PC-9 (cell line): ENCODE measurements at regions not wholly inside any gene's neighbourhood (a gene's known extent, or its start where the extent isn't known, plus 50 kb on each side); places are given as distances from the start of the nearest gene placed in this dataset.
A peak's percentile ranks its signal among the peaks of the same experiment; 100 is the strongest.

Experiments
- BruUV-seq: library from RNA; stranded (reverse); fragments of 400-500 nt; replicated peaks from 2 replicates; lab custom pipeline; 2021; lab: Mats Ljungman, UMichigan
- CTCF ChIA-PET: fragments of 300-600 bp; sonication (Branson Sonifier 250); formaldehyde crosslinking; loops from one replicate; lab custom pipeline; 2022; ENCODE audit warnings: antibody characterized with exemption; lab: Charles Lee
- POLR2A ChIA-PET: fragments of 300-600 bp; sonication (Branson Sonifier 250); formaldehyde crosslinking; loops from one replicate; lab custom pipeline; 2022; ENCODE audit warnings: antibody characterized with exemption; ENCODE audit not compliant: unreplicated experiment; lab: Charles Lee
- DNase-seq, 2 experiments: peaks; one replicate each; pipeline versions ENCODE4 v3.0.0 to v3.0.0-alpha.2; 2015 to 2022; ENCODE audit warnings: mixed read lengths in 1 of 2
- H2AFZ ChIP-seq: fragments of 200-600 bp; sonication (generic); 2 replicates; pipeline ENCODE4 v1.8.1; 2017; ENCODE audit warnings: antibody characterized with exemption
- H3F3A ChIP-seq: fragments of 200-600 bp; sonication (generic); 2 replicates; pipeline ENCODE4 v1.8.1; 2017; ENCODE audit warnings: antibody characterized with exemption, mild to moderate bottlenecking, low read depth; ENCODE audit not compliant: insufficient read depth
- H3K27ac ChIP-seq: fragments of 200-600 bp; sonication (generic); 2 replicates; pipeline ENCODE4 v1.6.1; 2016; ENCODE audit warnings: mixed run types
- H3K27me3 ChIP-seq: fragments of 200-600 bp; sonication (generic); 2 replicates; pipeline ENCODE4 v1.6.1; 2016; ENCODE audit warnings: low read depth, mixed run types; ENCODE audit not compliant: insufficient read depth
- H3K36me3 ChIP-seq: fragments of 200-600 bp; sonication (generic); 2 replicates; pipeline ENCODE4 v1.6.1; 2016; ENCODE audit warnings: low read depth, mixed run types
- H3K4me1 ChIP-seq: fragments of 200-600 bp; sonication (generic); replicated peaks from 2 replicates; pipeline ENCODE4 v1.6.1; 2016; ENCODE audit warnings: mixed run types; ENCODE audit not compliant: insufficient read depth
- H3K4me2 ChIP-seq: fragments of 200-600 bp; sonication (generic); 2 replicates; pipeline ENCODE4 v1.6.1; 2017; ENCODE audit warnings: mixed run types
- H3K4me3 ChIP-seq: fragments of 200-600 bp; sonication (generic); 2 replicates; pipeline ENCODE4 v1.6.1; 2016; ENCODE audit warnings: mixed run types
- H3K79me2 ChIP-seq: fragments of 200-600 bp; sonication (generic); 2 replicates; pipeline ENCODE4 v1.6.1; 2017; ENCODE audit warnings: low read depth, mixed run types
- H3K9me2 ChIP-seq: fragments of 200-600 bp; sonication (generic); 2 replicates; pipeline ENCODE4 v1.8.1; 2017; ENCODE audit warnings: mild to moderate bottlenecking; ENCODE audit not compliant: insufficient read depth
- H3K9me3 ChIP-seq: fragments of 200-600 bp; sonication (generic); 2 replicates; pipeline ENCODE4 v1.8.1; 2016; ENCODE audit warnings: low read depth; ENCODE audit not compliant: insufficient read depth
- H4K20me1 ChIP-seq: fragments of 200-600 bp; sonication (generic); 2 replicates; pipeline ENCODE4 v1.8.1; 2017; ENCODE audit not compliant: insufficient read depth
- EZH2 ChIP-seq: fragments of 200-600 bp; sonication (generic); IDR thresholded peaks from 2 replicates; pipeline ENCODE4 v1.8.0; 2017; ENCODE audit warnings: antibody characterized with exemption, low read depth
- intact Hi-C: fragments of 100-400 bp; cut with micrococcal nuclease; formaldehyde crosslinking; loops from one replicate; pipeline ENCODE4 v1.10.0; 2022; ENCODE audit not compliant: unreplicated experiment
- TF ChIP-seq, protein P1 (sequence below): fragments of 200-600 bp; sonication (generic); conservative IDR thresholded peaks from 2 replicates; pipeline ENCODE4 v1.6.1; 2017; ENCODE audit warnings: mixed run types, antibody characterized with exemption, mild to moderate bottlenecking, moderate library complexity

DNA sequence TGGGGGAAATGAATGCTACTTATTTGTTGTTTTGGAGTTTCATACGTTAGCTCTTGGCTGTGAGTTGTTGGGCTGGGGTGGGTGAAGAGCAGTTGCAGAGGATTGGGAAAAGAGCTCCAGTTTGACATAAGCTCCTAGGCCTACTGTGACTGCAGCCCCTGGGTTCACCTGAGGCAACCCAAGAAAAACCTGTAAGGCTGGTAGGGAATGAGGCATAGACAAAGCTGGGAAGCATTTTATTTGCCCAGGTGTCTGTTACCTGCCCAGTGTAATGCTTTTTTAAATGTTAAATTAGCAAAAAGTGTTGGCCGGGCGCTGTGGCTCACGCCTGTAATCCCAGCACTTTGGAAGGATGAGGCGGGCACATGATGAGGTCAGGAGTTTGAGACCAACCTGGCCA, 160.0 kb downstream of the FHIP1A start:
- intact Hi-C loops: no loop called here
- no peaks in the 10 kb centered on the region for H4K20me1 ChIP-seq
- no peaks in the 10 kb centered on the region; the same call in 1 of the 2 replicates for H3K9me2 ChIP-seq
- no peaks in the 10 kb centered on the region for H3K27me3 ChIP-seq
- no peaks in the 10 kb centered on the region for H3K36me3 ChIP-seq
- ChIA-PET CTCF (no interaction called here), POLR2A (no interaction called here)
- no peaks in the 10 kb centered on the region for H3K79me2 ChIP-seq
- H3F3A ChIP-seq: no peaks in the 10 kb centered on the region
- H3K4me3 ChIP-seq: no peak overlapping the region
- no peak overlapping the region for H3K4me2 ChIP-seq
- DNase-seq: no peak
- H3K27ac ChIP-seq: no peak overlapping the region
- H3K4me1 ChIP-seq: no peaks in the 10 kb centered on the region
- H2AFZ ChIP-seq: no peak overlapping the region
- BruUV-seq: no TSS peak
- no peaks in the 10 kb centered on the region for H3K9me3 ChIP-seq
- TF ChIP-seq EZH2: no peak
- TF ChIP-seq, protein P1, sequence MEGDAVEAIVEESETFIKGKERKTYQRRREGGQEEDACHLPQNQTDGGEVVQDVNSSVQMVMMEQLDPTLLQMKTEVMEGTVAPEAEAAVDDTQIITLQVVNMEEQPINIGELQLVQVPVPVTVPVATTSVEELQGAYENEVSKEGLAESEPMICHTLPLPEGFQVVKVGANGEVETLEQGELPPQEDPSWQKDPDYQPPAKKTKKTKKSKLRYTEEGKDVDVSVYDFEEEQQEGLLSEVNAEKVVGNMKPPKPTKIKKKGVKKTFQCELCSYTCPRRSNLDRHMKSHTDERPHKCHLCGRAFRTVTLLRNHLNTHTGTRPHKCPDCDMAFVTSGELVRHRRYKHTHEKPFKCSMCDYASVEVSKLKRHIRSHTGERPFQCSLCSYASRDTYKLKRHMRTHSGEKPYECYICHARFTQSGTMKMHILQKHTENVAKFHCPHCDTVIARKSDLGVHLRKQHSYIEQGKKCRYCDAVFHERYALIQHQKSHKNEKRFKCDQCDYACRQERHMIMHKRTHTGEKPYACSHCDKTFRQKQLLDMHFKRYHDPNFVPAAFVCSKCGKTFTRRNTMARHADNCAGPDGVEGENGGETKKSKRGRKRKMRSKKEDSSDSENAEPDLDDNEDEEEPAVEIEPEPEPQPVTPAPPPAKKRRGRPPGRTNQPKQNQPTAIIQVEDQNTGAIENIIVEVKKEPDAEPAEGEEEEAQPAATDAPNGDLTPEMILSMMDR: no peak

DNA sequence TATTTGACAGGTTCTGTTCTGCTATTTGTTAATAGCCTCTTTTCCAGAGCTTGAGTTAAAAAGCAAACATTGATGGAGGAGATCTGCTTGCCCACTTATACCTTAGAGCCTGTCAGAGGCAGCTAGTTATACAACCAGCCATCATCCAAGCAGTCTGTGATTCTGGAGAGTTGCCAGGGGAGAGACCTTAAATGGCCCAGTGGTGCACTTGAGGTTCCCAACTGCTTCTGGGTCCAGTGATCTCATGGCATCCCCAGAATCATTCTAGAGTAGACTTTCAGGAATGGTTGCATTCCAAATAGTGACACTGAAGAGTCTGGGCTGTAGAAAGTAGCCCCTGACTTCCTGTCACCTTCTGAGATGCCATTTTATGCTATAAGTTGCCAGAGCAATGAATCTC, 160.7 kb downstream of the FHIP1A start:
- ChIA-PET POLR2A (no interaction called here), CTCF (no interaction called here)
- Histone ChIP-seq H3K4me1 (no peaks in the 10 kb centered on the region), H3K9me2 (no peaks in the 10 kb centered on the region; the same call in 1 of the 2 replicates), H3K4me3 (no peak overlapping the region), H3K9me3 (no peaks in the 10 kb centered on the region), H3K27ac (no peak overlapping the region), H3K79me2 (no peaks in the 10 kb centered on the region), H3F3A (no peaks in the 10 kb centered on the region), H3K27me3 (no peaks in the 10 kb centered on the region), H3K4me2 (no peak overlapping the region), H4K20me1 (no peaks in the 10 kb centered on the region), H2AFZ (no peak overlapping the region), H3K36me3 (no peaks in the 10 kb centered on the region)
- intact Hi-C loops: no loop called here
- TF ChIP-seq EZH2: no peak
- TF ChIP-seq, protein P1: no peak
- no TSS peak for BruUV-seq
- peak; percentile 29 to 43 for DNase-seq

DNA sequence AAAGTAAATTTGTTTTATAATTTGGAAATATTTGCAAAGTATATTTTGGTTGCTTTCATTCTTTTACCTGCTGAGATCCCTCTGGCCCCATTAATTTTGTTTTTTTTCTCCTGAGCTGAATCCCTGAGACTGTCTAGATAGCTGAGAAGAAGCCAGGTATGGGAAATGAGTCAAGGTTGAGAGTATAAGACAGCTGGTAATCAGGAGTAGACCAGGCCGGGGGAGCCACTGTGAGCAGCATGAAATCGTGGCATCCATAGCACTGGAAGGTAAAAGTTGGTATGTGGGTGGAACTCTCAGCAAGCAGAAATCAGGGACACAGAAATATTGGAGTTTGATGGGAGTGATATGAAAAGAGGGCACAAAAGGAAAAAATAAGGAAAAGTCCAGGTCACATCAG, 164.5 kb downstream of the FHIP1A start:
- no peaks in the 10 kb centered on the region for H3K79me2 ChIP-seq
- H2AFZ ChIP-seq: no peak overlapping the region
- no peaks in the 10 kb centered on the region for H3K27me3 ChIP-seq
- no peaks in the 10 kb centered on the region for H3K4me1 ChIP-seq
- no peak overlapping the region for H3K27ac ChIP-seq
- no peaks in the 10 kb centered on the region for H4K20me1 ChIP-seq
- DNase-seq: no peak
- no peaks in the 10 kb centered on the region for H3F3A ChIP-seq
- intact Hi-C loops: no loop called here
- no peaks in the 10 kb centered on the region; the same call in 1 of the 2 replicates for H3K36me3 ChIP-seq
- CTCF ChIA-PET: no interaction called here
- H3K9me2 ChIP-seq: no peaks in the 10 kb centered on the region
- H3K4me3 ChIP-seq: no peak overlapping the region
- no peak for TF ChIP-seq EZH2
- POLR2A ChIA-PET: no interaction called here
- BruUV-seq: no TSS peak
- H3K4me2 ChIP-seq: no peak overlapping the region
- no peaks in the 10 kb centered on the region for H3K9me3 ChIP-seq

DNA sequence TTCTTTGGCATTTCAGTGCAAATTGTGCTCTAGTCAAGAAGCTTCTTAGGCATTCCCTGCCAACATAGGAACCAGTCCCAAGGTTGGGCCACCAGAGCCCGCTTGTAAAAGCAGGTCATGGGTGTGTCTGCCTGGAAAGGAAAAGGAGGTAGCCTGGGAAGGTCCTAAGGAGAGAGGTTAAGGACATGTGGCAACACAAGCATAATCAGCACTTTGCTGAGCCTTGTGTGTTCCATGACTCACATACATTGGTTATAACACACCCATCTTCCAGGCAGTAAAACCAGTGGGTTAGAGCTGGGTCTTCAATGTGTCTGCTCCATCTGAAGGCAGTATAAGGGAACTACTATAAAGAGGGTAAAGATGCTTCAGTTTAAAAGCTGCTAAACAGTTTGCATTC, 165.0 kb downstream of the FHIP1A start:
- no TSS peak for BruUV-seq
- Histone ChIP-seq H3K9me2 (no peaks in the 10 kb centered on the region), H4K20me1 (no peaks in the 10 kb centered on the region), H3K4me1 (no peaks in the 10 kb centered on the region), H3K4me2 (no peak overlapping the region), H3K36me3 (no peaks in the 10 kb centered on the region; the same call in 1 of the 2 replicates), H3F3A (no peaks in the 10 kb centered on the region), H3K27ac (no peak overlapping the region), H3K27me3 (no peaks in the 10 kb centered on the region), H3K9me3 (no peaks in the 10 kb centered on the region), H3K4me3 (no peak overlapping the region), H3K79me2 (no peaks in the 10 kb centered on the region), H2AFZ (no peak overlapping the region)
- ChIA-PET CTCF (no interaction called here), POLR2A (no interaction called here)
- TF ChIP-seq EZH2: no peak
- TF ChIP-seq, protein P1: no peak
- intact Hi-C loops: no loop called here
- no peak for DNase-seq
